GM12872 (cell line): ENCODE measurements at regions not wholly inside any gene's neighbourhood (a gene's known extent, or its start where the extent isn't known, plus 50 kb on each side); places are given as distances from the start of the nearest gene placed in this dataset.

Source experiments
- TF ChIP-seq, protein P1 (sequence below): IDR thresholded peaks from 3 replicates; pipeline ENCODE4 v1.5.1; 2011; ENCODE audit warnings: low read depth, mild to moderate bottlenecking, low read length, moderate library complexity; ENCODE audit not compliant: insufficient read depth

DNA sequence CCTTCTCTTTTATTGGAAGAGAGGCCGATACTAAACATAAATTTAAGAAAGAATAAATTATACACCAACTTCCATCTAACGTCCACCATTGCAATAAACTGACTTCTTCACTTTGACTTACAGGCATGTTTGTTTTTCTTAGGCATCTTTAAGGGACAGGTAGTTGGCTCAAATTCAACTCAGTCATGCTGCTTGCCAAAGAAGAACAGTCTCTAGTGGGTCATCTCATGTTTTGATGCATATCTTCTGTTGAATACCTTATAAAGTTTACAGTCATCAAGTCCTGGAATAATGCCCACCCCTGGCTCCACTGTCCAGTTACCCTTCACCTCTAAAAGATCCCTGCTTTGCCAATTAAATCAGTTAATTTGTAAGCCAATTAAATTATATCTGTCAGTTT is 328.2 kb upstream of the GRAMD2B start:
- TF ChIP-seq, protein P1, sequence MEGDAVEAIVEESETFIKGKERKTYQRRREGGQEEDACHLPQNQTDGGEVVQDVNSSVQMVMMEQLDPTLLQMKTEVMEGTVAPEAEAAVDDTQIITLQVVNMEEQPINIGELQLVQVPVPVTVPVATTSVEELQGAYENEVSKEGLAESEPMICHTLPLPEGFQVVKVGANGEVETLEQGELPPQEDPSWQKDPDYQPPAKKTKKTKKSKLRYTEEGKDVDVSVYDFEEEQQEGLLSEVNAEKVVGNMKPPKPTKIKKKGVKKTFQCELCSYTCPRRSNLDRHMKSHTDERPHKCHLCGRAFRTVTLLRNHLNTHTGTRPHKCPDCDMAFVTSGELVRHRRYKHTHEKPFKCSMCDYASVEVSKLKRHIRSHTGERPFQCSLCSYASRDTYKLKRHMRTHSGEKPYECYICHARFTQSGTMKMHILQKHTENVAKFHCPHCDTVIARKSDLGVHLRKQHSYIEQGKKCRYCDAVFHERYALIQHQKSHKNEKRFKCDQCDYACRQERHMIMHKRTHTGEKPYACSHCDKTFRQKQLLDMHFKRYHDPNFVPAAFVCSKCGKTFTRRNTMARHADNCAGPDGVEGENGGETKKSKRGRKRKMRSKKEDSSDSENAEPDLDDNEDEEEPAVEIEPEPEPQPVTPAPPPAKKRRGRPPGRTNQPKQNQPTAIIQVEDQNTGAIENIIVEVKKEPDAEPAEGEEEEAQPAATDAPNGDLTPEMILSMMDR = no peak

DNA sequence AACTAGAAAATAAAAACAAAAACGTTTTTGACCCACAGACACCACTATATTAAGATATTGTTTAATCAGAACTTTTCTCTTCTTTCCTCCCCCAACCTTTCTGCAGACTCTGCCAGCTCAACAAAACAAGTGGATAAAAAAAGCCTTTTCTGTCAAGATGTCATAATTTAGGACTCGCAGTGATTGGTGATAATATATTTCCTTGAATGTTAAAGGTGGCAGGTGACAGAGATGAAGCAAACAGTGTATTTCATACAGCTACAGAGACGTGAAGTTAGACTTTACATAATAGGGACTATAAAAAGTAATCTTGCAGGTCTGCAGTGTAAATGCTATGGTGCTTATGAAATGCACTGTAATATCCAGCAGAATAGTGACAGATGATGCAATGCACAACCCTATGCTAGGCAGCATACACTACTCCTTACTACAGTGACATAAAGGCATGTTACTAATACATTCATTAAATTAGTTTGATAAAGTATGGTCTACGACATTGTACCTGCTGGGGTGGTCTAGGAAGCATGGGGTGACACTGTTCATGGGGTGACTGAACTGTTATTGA is 326.7 kb upstream of the GRAMD2B start:
- TF ChIP-seq, protein P1 = no peak

DNA sequence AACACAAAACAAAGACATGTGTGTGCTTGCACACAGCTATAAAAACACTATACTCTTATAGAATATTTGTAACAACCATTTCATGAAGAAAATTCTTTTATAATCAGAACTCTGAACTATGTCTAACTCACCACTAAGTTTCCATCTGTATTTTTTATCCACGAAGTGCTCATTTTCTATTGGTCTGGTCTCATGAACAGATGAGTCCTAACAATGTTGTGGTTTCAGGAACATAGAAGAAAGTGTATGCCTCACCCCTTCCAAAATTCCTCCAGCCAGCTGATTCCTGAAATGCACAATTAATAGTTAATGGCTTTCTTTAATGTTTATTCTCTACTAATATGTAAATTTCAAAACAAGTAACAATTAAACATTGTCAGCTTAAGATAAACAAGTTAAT is 325.3 kb upstream of the GRAMD2B start:
- TF ChIP-seq, protein P1 = no peak

DNA sequence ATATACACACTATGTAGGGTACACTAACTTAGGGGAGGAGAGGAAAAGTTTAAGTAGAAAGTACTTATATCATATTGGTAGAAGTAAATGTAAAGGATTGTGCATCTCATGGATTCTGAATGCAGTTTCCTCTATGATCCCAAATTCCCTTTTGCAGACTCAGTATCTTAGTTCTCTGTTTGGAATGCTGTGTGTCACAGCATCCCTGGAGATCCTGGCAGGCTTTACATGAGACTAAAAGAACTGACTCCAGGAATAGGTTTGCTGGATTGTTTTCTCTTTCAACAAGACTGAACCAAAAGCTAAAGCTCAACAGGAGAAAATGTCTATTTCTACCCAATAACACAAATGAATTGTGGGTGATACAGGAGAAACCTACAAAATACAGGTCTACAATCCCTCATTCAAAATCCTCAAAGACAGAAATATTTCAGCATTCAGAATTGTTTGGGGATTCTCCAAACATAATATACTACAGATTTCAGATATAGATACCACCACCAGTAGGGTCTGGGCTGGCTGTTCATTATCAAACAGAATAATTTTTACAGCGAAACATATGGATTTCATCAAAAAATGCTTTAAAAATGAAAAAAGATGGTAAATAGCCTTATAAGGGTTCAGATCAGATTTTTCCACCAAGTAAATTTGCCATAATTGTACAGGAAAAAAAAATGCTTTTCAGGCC is 324.7 kb upstream of the GRAMD2B start:
- TF ChIP-seq, protein P1 = no peak

DNA sequence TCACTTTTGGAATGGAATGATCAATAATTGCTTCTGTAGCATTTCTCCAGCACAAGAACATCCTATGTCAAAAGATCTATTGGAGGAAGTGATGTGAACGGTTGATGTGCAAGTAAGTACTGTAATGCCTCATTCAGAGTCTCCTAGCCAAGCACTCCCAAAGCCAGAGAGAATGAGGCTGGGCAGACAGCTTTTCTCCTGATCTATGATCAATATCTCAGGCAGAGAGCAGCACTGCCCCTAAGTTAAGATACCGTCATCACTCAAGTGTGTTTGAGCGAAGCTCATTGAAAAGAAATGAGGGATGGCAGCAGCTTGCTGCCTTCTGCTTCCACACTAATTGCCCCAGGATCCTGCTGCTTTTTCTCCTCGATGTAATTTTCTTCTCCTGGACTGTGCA is 324.1 kb upstream of the GRAMD2B start:
- TF ChIP-seq, protein P1 = no peak

DNA sequence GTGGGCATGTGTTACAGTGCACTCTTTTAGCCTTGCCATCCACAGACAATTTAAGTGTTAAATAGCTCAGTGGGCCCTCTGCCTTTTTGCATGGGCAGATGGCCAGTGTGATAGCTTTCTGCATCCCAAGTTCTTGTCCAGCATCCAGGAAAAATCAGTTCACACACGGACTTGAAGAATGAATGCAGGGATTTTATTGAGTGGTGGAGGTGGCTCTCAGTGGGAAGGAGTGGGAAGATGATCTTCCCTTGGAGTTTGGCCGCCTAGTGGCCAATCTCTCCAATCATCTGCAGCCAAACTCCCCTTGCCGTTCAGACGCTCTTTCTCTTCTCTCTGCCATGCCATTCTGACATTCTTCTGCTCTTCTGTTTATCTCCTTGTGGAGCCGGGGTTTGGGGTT is 322.4 kb upstream of the GRAMD2B start:
- TF ChIP-seq, protein P1 = peak; percentile 67

DNA sequence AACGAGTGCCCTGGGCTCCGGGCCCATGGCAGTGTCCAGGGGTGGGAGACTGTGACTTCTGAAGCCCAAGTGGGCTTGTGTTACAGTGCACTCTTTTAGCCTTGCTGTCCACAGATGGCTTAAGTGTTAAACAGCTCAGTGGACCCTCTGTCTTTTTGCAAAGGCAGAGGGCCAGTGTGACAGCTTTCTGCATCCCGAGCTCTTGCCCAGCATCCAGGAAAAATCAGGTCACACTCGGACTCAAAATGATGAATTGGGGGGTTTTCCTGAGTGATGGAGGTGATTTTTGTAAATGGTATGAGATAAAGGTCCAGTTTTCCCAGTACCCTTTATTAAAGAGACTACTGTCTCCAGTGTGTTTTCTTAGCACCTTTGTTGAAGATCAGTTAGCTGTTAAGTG is 321.3 kb upstream of the GRAMD2B start:
- TF ChIP-seq, protein P1 = no peak
